Adrenal gland (tissue), 9 donors: ENCODE measurements at regions not wholly inside any gene's neighbourhood (a gene's known extent, or its start where the extent isn't known, plus 50 kb on each side); places are given as distances from the start of the nearest gene placed in this dataset.

ENCODE experiments used
- DNase-seq, 7 donors: peaks; one replicate each; pipeline ENCODE4 v3.0.0-alpha.2; 2019 to 2020
- H3K27ac ChIP-seq, 5 donors: fragments of 200-600 bp; sonication (generic) in 4 of 5; 1 replicate in 3 of 5; 2 replicates in 2 of 5; pipeline versions ENCODE4 v1.5.1 to v1.8.0; 2016 to 2020; ENCODE audit warnings: mild to moderate bottlenecking in 1 of 5
- H3K27me3 ChIP-seq: fragments of 200-600 bp; 2 replicates; pipeline ENCODE4 v1.8.0; 2021
- H3K36me3 ChIP-seq, 2 donors: fragments of 200-600 bp; replicated peaks in 1 of 2; 1 replicate in 1 of 2; 2 replicates in 1 of 2; pipeline versions ENCODE4 v1.5.1 to v1.8.0; 2018 to 2022
- H3K4me1 ChIP-seq, 2 donors: fragments of 200-600 bp; replicated peaks in 1 of 2; 1 replicate in 1 of 2; 2 replicates in 1 of 2; pipeline versions ENCODE4 v1.5.1 to v1.8.0; 2018 to 2021
- H3K4me3 ChIP-seq, 4 donors: fragments of 200-600 bp; sonication (generic) in 3 of 4; one replicate each; pipeline ENCODE4 v1.5.1; 2016 to 2018
- H3K9me3 ChIP-seq, 3 donors: fragments of 200-600 bp; sonication (generic) in 1 of 3; replicated peaks in 1 of 3; 1 replicate in 2 of 3; 2 replicates in 1 of 3; pipeline versions ENCODE4 v1.5.1 to v1.8.0; 2016 to 2021
- POLR2A ChIP-seq, 2 donors: fragments of 450-650 bp; IDR thresholded peaks; one replicate each; pipeline ENCODE4 v1.6.1; 2017; ENCODE audit warnings: antibody characterized with exemption in 2 of 2, mild to moderate bottlenecking in 2 of 2, moderate library complexity in 1 of 2
- WGBS, 4 donors: extraction: QIAGEN DNeasy Blood & Tissue Kit in 2 of 4; methylation state at CpG; one replicate each; pipeline versions ENCODE4 v1.1.5 to v1.1.7; 2013 to 2017; 5-methylcytosine and 5-hydroxymethylcytosine counted together
- intact Hi-C, 2 donors: fragments of 100-400 bp; cut with DNase I; formaldehyde crosslinking; loops; one replicate each; pipeline versions ENCODE4 v1.14.1 to v1.15.0; 2022 to 2023
- TF ChIP-seq, protein P1 (sequence below), 6 experiments: fragments of 450-650 bp in 4 of 6; fragments of 200-600 bp in 2 of 6; sonication (generic) in 1 of 6; IDR thresholded peaks; 1 replicate in 5 of 6; 2 replicates in 1 of 6; pipeline versions ENCODE4 v1.5.1 to v1.8.0; 2016 to 2021; ENCODE audit warnings: antibody characterized with exemption in 6 of 6, mild to moderate bottlenecking in 2 of 6, moderate library complexity in 1 of 6
- donor health status: healthy with polysubstance abuse.
- donor health status: Bipolar disorder and iron deficiency.
- donor health status: DM: yes; HTN: yes; CAD: no.
- donor health status: DM: no; HTN: no; CAD: no.
- donor health status: DM: no; HTN: no; CAD: no.

DNA sequence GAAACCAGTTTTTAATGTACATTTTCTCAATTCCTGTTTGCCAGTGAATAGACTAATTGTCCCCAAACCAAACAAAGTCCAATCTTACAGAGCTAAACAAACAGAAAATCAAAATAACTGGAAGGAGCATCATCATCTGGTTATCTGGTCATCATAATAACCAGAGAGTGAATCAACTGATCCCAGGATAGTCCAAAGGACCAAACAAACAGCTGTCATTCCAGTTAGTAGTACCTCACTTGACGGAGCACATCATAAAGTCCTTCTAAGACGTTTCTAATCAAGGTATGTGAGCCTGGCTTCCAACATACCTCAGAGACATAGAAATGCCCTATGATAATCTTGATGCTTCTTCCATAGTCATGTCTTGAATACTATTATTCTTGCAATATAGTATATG is 240.5 kb downstream of the LTN1 start:
- no peaks in the 10 kb centered on the region for H3K9me3 ChIP-seq
- 68 to 92% (median 80%) methylated on average over 2 of the region's 2 CpGs for WGBS, 4 donors
- no peak overlapping the region for H3K27ac ChIP-seq
- intact Hi-C loops, result loop anchor here in 1 of 2 donors (10.0 kb wide), 1 partner anchor 193 kb away; no protein-coding TSS in a partner anchor
- H3K4me1 ChIP-seq, result no peaks in the 10 kb centered on the region
- TF ChIP-seq, protein P1, sequence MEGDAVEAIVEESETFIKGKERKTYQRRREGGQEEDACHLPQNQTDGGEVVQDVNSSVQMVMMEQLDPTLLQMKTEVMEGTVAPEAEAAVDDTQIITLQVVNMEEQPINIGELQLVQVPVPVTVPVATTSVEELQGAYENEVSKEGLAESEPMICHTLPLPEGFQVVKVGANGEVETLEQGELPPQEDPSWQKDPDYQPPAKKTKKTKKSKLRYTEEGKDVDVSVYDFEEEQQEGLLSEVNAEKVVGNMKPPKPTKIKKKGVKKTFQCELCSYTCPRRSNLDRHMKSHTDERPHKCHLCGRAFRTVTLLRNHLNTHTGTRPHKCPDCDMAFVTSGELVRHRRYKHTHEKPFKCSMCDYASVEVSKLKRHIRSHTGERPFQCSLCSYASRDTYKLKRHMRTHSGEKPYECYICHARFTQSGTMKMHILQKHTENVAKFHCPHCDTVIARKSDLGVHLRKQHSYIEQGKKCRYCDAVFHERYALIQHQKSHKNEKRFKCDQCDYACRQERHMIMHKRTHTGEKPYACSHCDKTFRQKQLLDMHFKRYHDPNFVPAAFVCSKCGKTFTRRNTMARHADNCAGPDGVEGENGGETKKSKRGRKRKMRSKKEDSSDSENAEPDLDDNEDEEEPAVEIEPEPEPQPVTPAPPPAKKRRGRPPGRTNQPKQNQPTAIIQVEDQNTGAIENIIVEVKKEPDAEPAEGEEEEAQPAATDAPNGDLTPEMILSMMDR (IDR thresholded peaks at IDR 0.05), result no peak
- TF ChIP-seq POLR2A (IDR thresholded peaks at IDR 0.05), result no peak
- no peak for DNase-seq
- H3K27me3 ChIP-seq, result no peaks in the 10 kb centered on the region
- H3K4me3 ChIP-seq, result no peak overlapping the region
- H3K36me3 ChIP-seq, result no peaks in the 10 kb centered on the region

DNA sequence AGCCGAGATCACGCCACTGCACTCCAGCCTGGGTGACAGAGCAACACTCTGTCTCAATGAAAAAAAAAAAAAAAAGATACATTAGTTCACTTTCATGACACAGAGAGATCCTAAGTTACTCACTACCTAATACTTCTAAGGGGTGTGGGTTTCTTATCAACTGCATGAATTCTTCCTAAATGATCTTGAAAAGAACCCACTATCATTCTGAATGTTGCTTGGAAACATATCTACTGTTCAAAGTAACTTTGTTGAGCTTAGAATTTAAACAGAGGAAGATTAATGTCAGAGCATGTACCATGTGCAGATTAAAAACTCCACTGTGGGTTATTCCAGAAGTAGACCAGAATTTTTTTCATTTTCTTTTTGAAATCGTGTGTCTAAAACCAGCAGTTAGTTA is 241.5 kb downstream of the LTN1 start:
- H3K4me1 ChIP-seq, result no peaks in the 10 kb centered on the region
- H3K9me3 ChIP-seq, result no peaks in the 10 kb centered on the region
- no peak for DNase-seq
- no peak overlapping the region for H3K4me3 ChIP-seq
- WGBS, 4 donors, result 81 to 91% (median 82%) methylated on average over 3 of the region's 3 CpGs
- H3K27ac ChIP-seq, result no peak overlapping the region
- no peak for TF ChIP-seq POLR2A (IDR thresholded peaks at IDR 0.05)
- TF ChIP-seq, protein P1 (IDR thresholded peaks at IDR 0.05), result no peak
- H3K36me3 ChIP-seq, result no peaks in the 10 kb centered on the region
- intact Hi-C loops, result loop anchor here in 1 of 2 donors (10.0 kb wide), 1 partner anchor 194 kb away; no protein-coding TSS in a partner anchor
- H3K27me3 ChIP-seq, result no peaks in the 10 kb centered on the region

DNA sequence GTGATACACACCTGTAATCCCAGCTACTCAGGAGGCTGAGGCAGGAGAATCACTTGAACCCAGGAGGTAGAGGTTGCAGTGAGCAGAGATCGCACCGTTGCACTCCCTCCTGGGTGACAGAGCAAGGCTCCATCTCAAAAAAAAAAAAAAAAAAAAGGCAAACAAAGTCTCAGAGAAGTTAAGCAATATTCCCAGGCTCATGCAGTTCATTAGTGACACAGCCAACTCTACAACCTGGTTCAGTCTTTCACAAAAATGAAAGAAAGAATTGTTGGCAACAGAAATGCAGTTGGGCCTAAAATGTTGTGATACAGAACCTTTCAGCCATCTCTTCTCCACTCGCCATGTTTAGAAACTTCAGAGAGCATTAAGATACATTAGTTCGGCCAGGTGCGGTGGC is 242.1 kb downstream of the LTN1 start:
- Histone ChIP-seq H3K4me1 (no peaks in the 10 kb centered on the region), H3K36me3 (no peaks in the 10 kb centered on the region), H3K27ac (no peak overlapping the region), H3K9me3 (no peaks in the 10 kb centered on the region), H3K27me3 (no peaks in the 10 kb centered on the region), H3K4me3 (no peak overlapping the region)
- no peak for TF ChIP-seq POLR2A (IDR thresholded peaks at IDR 0.05)
- TF ChIP-seq, protein P1 (IDR thresholded peaks at IDR 0.05), result no peak
- intact Hi-C loops, result loop anchor here in 1 of 2 donors (10.0 kb wide), 1 partner anchor 194 kb away; no protein-coding TSS in a partner anchor
- WGBS, 4 donors, result 92 to 98% (median 96%) methylated on average over 5 of the region's 5 CpGs
- no peak for DNase-seq

- Histone ChIP-seq H3K27ac (no peak overlapping the region), H3K9me3 (no peaks in the 10 kb centered on the region), H3K4me1 (peaks cover 0 to 5% of the 10 kb centered on the region in 2 donors), H3K4me3 (no peak overlapping the region), H3K27me3 (no peaks in the 10 kb centered on the region), H3K36me3 (no peaks in the 10 kb centered on the region)
- intact Hi-C loops, result loop anchor here (10.0 kb wide), 3 partner anchors 235 to 1895 kb away; no protein-coding TSS in a partner anchor
- WGBS, 4 donors, result 55 to 66% (median 63%) methylated on average over 3 of the region's 3 CpGs
- TF ChIP-seq, protein P1 (IDR thresholded peaks at IDR 0.05), result no peak
- TF ChIP-seq POLR2A (IDR thresholded peaks at IDR 0.05), result no peak
- no peak for DNase-seq
These were observed 243.1 kb downstream of the LTN1 start for GRCh38 chr21:28749536-28749935.
